Right renal cortex interstitium (tissue), 3 donors: ENCODE measurements at regions not wholly inside any gene's neighbourhood (a gene's known extent, or its start where the extent isn't known, plus 50 kb on each side); places are given as distances from the start of the nearest gene placed in this dataset.

Source experiments
- DNase-seq, 3 donors: peaks; one replicate each; pipeline ENCODE4 v3.0.0-alpha.2; 2013; ENCODE audit warnings: low read depth in 3 of 3, low spot score in 2 of 3

DNA sequence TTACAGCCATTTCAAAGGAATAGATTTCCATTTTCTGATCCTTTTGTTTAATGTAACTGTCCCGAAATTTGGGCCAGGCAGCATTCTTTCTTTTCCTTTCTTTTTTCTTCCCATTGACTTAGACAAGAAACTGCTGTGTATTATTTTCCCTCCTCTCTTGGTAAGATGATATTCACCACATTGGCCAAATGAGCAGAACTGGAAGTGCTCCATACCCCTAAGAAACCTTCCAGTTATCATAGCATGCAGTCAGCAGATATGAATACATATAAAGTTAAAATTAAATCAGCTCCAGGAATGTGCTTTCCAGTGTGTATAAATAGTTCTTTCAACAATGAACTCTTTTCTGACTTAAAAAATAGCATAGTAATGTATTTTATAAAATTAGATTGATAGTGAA is 168.5 kb upstream of the GAS1 start:
- no peak for DNase-seq

DNA sequence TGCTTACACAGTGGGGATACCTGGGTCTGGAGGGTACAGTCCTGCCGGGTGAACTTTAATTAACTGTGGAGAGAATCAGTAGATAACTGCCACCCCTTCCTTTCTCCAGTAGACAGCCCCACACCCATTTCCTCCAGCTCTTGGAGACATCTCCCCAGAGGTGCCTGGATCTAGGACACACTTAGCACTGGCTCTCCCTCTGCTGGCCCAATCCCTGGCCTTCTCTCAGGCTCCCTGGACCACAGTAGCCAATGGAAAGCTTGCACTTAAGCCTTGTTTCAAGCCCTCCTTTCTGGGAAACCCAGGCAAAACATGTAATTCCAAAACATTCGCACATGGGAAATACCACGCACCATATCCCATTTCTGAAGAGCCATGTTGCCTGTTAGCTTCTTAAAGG is 169.2 kb upstream of the GAS1 start:
- DNase-seq = no peak

DNA sequence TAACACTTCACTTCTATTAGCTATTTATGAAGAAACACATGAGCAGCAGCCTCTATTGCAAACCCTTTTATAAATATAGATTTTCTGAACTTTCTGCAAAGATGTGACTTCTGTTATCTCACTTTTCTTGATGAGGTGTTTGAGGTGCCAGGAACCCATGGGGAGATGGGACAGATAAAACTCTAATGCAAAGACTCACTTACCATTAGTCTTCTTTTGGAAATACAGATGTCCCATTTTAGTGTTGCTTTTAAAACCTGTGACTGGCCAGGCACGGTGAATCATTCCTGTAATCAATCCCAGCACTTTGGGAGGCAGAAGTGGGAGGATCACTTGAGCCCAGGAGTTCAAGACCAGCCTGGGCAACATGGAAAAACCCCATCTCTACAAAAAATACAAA is 171.3 kb upstream of the GAS1 start:
- no peak for DNase-seq

DNA sequence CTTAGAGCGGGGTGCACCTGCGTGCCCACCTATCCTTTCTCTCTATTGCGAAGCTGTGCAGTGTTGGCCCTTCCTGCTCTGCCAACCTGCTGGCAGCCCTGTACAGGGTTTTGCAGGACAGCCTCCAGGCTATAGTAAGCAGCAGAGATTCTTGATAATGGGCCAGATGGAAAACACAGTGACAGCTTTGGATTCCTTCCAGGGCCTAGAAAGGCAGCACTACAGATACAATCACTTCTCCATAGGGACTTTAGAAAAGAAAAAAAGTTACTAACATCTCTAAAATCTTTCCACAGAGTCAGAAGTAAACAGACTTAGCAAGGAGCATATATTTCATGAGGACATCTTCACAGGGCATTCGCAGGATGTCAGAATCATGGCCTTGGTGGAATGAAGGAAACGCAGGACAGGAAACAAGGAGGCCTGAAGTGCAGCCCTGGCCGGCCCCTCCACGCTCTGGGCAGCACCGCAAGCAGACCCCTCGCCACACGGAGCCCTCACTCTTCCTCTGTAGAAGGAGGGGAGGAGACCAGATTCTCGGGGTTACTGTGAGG is 172.1 kb upstream of the GAS1 start:
- no peak for DNase-seq

DNA sequence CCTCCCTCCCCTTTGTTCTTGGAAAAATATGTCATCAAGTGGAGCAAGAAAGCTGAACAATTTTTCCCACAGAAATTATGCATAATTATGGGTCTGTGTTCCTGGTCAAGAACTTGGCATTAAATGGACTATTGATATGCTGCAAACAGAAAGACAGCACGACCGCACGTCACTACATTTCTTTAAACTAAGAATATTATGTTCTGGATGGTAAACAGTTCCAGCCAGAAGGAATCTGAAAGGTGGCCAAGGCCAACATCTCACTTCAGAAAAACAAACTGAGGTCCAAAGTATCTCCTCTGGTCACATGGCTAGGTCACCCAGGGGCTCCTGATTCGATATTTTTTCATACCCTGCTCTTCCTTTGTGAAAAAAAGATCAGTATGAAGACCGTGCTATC is 173.3 kb upstream of the GAS1 start:
- DNase-seq = no peak

DNA sequence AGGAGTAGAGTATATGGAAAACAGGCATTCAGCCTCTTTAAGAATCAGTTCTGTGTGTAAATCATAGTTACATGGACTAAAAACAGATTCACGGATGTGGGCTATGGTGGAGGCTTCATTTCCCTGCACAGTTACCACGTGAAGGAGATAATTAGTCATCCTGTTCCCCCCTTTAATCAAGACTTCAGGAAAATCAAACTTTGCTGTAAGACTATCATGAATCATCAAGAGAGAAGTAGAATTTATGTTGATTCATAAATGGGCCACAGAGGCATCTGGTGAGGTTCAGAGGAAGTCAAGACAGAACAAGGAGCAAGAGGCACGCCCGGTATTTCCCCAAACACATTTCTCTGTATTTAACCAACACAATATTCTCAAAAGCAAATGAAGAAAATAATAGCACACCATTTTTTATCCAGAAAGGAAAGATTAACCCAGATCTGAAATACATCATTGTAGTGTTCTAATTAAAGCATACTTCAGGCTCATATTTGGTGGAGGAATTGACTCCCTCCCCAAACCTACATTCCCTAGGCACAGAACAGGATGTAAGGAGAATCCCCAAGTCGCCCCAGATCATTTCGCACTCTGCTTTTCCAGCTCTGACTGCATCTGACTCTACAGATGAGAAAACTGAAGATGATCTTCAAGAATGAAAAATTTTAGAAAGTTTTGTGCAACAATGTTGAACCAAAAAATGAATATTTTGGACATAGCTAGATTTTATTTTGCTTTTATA is 175.8 kb upstream of the GAS1 start:
- no peak for DNase-seq

GRCh38 chr9:87123830-87124229 is 176.5 kb upstream of the GAS1 start:
- DNase-seq = no peak

GRCh38 chr9:87125819-87126218 is 178.5 kb upstream of the GAS1 start:
- no peak for DNase-seq

DNA sequence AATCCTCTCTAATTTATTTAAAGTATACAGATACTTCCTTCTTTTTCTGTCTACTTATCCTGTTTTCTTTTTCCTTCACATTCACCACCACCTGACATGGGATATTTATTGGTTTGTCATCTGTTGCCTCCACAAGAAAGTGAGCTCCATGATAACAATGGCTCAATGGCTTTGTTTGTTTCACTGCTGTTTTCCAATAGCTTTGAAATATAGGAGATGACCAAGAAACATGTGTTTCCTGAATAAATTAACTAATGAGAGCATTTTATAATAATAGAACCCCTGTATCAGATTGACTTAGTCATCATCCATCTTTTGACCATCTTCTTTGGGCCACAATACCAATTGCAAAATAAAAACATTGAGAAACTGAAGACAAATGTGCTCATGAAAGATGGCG is 180.2 kb upstream of the GAS1 start:
- no peak for DNase-seq

DNA sequence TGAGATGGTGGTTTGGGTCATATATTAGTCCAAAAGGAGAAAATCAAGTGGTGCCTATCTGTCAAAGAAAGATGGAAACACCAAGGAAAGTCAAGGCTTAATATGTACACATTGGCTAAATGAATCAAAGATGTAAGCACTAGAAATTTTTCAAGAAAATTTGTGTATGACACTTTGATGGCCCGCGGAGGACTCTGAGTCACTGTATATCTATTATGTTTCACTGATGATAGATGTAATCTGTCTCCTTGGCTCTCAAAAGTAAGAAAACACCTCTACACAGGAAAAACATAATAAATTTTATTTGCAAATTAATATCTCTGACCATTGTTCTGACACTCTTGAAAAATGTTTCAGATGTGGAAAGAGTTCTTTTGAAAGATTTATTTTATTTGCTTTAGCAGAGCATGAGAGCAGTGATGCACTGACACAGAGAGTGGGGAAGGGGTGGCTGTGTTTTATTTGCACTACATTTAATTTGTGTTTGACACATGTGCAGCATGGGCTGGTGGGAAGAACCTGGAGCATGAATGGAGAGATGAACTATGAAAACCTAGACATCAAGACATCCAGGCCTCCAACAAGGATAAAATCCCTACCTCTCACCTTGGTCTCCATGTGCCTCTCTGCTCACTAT is 180.8 kb upstream of the GAS1 start:
- no peak for DNase-seq

DNA sequence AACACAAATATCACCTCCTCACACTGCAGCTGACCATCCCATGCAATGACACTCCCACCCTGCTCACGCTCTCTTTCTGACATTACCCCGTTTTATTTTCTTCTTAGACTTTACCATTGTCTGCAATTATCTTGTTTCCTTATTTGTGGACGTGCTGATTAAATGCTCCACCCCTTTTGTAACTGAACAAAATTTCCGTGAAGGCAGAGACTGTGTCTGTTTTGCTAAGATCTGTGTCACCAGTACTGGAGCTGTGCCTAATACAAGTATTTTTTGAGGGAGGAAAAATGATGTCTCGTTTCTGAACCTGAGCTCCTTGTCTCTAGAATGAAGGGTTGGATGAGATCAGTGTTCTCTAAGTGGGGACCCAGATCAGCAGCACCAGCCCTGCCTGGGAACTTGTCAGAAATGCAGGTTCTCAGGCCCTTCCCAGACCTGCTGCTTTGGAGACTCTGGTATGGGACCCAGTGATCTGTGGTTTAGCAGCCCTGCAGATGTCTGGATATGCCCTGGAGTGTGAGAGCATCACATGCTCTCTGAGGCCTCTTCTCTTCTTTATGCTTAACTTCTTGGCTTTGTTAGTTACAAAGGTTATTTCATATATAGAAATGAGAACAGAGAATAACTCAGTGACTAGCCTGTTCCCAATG is 181.7 kb upstream of the GAS1 start:
- DNase-seq = no peak

- no peak for DNase-seq
Observed at GRCh38 chr9:87135074-87135473, 187.8 kb upstream of the GAS1 start.

GRCh38 chr9:87137718-87138117 is 190.4 kb upstream of the GAS1 start:
- no peak for DNase-seq

GRCh38 chr9:87138128-87139040 is 191.1 kb upstream of the GAS1 start:
- DNase-seq = no peak

- no peak for DNase-seq
Observed at GRCh38 chr9:87139099-87139730, 191.9 kb upstream of the GAS1 start.

- no peak for DNase-seq
Observed at GRCh38 chr9:87140142-87140541, 192.8 kb upstream of the GAS1 start.

DNA sequence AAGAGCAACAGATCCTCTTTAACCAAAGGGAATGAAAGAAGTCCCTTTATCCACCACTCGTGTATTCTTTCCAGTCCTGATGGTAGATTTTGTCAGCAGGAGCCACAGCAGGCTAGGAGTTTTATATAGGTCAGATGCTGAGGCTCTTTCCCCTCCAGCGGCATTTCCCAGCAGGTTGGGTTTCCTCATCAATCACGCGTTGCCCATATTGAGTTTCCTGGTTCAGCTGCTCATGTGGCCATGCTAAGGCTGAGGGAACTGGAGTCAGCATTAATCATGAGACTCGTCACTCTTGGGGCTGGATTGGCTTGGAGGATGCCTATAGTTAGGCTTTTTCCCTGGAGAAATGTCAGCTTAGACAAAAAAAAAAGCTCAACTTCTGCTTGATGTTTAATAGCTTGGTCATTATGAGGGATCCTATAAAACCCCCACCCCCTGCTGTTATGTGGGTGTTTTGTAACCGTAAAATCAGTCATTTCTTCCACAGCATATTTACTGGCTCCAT is 193.4 kb upstream of the GAS1 start:
- no peak for DNase-seq

DNA sequence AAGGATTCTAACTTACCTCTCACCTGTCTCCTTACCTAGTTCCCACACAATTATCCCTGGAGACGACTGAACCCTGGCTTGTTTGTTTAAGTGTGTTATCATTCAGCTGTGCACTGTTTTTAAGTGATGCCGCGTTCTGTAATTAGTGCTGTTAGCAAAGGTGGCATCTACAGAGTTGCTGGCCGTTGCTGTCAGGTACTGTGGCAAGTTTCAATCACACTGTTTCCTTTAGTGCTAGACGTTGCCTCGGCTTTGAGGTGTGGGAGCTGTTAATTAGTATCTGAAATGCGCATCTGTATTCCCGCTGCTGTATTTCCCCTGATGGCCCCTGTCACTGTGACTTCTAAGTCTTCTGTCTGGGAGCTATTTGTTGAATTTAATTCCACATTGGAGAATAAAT is 193.8 kb upstream of the GAS1 start:
- no peak for DNase-seq

GRCh38 chr9:87146933-87147332 is 199.6 kb upstream of the GAS1 start:
- DNase-seq = no peak

DNA sequence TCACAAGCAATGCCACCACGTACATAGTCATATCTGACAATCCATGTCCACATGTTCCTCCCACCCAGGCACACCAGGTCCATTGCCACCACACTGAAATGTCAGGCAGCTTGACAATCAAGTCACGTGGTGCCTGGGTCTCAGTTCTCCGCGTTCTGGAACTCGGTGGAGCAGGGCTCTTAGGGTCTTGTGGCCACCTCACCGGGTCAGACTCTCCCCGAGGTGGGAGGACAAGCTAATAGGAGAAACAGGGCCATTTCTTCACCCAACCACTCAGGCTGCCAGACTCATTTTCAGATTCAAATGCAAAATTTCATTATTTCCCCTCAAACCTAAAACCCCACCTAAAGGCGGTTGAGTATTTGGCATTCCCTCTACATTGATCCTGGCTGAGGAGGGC is 200.5 kb upstream of the GAS1 start:
- no peak for DNase-seq
